ENCODE measurements at regions not wholly inside any gene's neighbourhood (a gene's known extent, or its start where the extent isn't known, plus 50 kb on each side); places are given as distances from the start of the nearest gene placed in this dataset.

GRCh38 chr3:34634939-34635338 is 836.5 kb downstream of the PDCD6IP start:
- H3K36me3 ChIP-seq (ENCODE audit: control insufficient read depth, insufficient read depth, low read length): no peaks in the 10 kb centered on the region
- no peak overlapping the region for H3K4me3 ChIP-seq (replicated peaks; ENCODE audit: low read depth, low read length)
- no peak for TF ChIP-seq CTCF (IDR thresholded peaks at IDR 0.05; ENCODE audit: insufficient read depth, low read length, poor library complexity, severe bottlenecking)
- H3K27me3 ChIP-seq (replicated peaks; ENCODE audit: control insufficient read depth, insufficient read depth, low read length): no peaks in the 10 kb centered on the region
- DNase-seq (ENCODE audit: extremely low read depth, insufficient read length): no peak

DNA sequence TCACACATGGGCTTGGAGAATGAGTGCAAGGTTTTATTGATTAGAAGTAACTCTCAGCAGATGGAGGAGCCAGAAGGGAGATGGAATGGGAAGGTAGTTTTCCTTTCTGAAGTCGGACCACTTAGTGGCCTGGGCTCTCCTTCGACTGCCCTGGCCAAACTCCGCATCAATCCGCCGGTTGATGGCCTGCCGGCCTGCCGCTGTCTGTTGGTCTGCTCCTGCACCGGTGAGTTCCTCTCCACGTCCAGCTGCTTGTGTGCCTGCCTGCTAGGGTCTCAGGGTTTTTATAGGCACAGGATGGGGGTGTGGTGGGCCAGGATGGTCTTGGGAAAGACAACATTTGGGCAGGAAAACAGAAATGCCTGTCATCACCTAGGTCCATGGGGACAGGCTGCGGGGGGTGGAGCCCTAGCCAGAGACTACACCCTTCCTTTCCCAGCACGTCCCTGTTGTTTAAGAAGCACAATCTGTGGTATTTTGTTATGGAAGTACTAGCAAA is 837.0 kb downstream of the PDCD6IP start:
- no peak for DNase-seq (ENCODE audit: extremely low read depth, insufficient read length)
- no peak overlapping the region for H3K4me3 ChIP-seq (replicated peaks; ENCODE audit: low read depth, low read length)
- H3K27me3 ChIP-seq (replicated peaks; ENCODE audit: control insufficient read depth, insufficient read depth, low read length): no peaks in the 10 kb centered on the region
- H3K36me3 ChIP-seq (ENCODE audit: control insufficient read depth, insufficient read depth, low read length): no peaks in the 10 kb centered on the region
- no peak for TF ChIP-seq CTCF (IDR thresholded peaks at IDR 0.05; ENCODE audit: insufficient read depth, low read length, poor library complexity, severe bottlenecking)

- TF ChIP-seq CTCF (IDR thresholded peaks at IDR 0.05; ENCODE audit: insufficient read depth, low read length, poor library complexity, severe bottlenecking): no peak
- H3K27me3 ChIP-seq (replicated peaks; ENCODE audit: control insufficient read depth, insufficient read depth, low read length): no peaks in the 10 kb centered on the region
- no peak overlapping the region for H3K4me3 ChIP-seq (replicated peaks; ENCODE audit: low read depth, low read length)
- H3K36me3 ChIP-seq (ENCODE audit: control insufficient read depth, insufficient read depth, low read length): no peaks in the 10 kb centered on the region
- no peak for DNase-seq (ENCODE audit: extremely low read depth, insufficient read length)
Measured at GRCh38 chr3:34646911-34647460, 848.6 kb downstream of the PDCD6IP start.

DNA sequence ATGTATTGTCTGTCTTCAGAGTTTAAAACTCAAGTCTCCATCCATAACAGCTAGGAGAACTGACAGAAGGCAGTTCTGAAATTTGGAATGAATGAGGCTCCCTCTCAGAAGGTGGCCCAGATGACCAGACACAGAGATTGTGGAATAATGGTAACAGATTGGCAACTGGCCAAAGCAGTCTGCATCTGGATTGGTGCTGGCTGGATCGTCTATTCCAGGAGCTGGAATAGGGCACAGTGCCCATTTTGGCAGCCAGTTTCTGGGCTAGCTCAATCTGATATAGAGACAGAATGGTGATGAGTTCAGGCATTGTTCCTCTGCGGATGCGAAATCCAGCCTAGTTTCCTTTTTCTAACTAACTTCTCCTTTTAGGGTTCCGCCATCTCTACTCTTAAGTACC is 851.7 kb downstream of the PDCD6IP start:
- DNase-seq (ENCODE audit: extremely low read depth, insufficient read length): no peak
- Histone ChIP-seq H3K27me3 (replicated peaks; ENCODE audit: control insufficient read depth, insufficient read depth, low read length) (no peaks in the 10 kb centered on the region), H3K4me3 (replicated peaks; ENCODE audit: low read depth, low read length) (no peak overlapping the region), H3K36me3 (ENCODE audit: control insufficient read depth, insufficient read depth, low read length) (no peaks in the 10 kb centered on the region)
- no peak for TF ChIP-seq CTCF (IDR thresholded peaks at IDR 0.05; ENCODE audit: insufficient read depth, low read length, poor library complexity, severe bottlenecking)

DNA sequence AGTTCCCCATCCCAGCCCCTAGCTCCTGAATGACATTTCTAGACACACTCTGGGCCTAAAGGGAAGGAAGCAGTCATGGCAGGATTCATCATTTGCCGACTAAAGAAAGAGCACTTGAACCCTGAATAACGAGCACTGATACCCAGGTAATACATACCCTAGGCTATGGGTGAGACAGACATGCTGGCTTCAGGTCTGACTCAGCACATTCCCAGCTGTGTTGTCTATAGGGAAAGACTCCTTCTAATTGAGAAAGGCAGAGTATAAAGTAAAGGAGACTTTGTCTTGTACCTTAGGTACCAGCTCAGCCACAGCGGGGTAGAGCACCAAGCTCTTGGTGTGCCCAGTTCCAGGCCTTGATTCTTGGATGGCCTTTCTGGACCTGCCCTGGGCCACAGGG is 870.5 kb downstream of the PDCD6IP start:
- Histone ChIP-seq H3K36me3 (ENCODE audit: control insufficient read depth, insufficient read depth, low read length) (no peaks in the 10 kb centered on the region), H3K4me3 (replicated peaks; ENCODE audit: low read depth, low read length) (no peak overlapping the region), H3K27me3 (replicated peaks; ENCODE audit: control insufficient read depth, insufficient read depth, low read length) (no peaks in the 10 kb centered on the region)
- no peak for DNase-seq (ENCODE audit: extremely low read depth, insufficient read length)
- TF ChIP-seq CTCF (IDR thresholded peaks at IDR 0.05; ENCODE audit: insufficient read depth, low read length, poor library complexity, severe bottlenecking): no peak

GRCh38 chr3:34669490-34669889 is 871.1 kb downstream of the PDCD6IP start:
- no peak for DNase-seq (ENCODE audit: extremely low read depth, insufficient read length)
- Histone ChIP-seq H3K36me3 (ENCODE audit: control insufficient read depth, insufficient read depth, low read length) (no peaks in the 10 kb centered on the region), H3K4me3 (replicated peaks; ENCODE audit: low read depth, low read length) (no peak overlapping the region), H3K27me3 (replicated peaks; ENCODE audit: control insufficient read depth, insufficient read depth, low read length) (no peaks in the 10 kb centered on the region)
- no peak for TF ChIP-seq CTCF (IDR thresholded peaks at IDR 0.05; ENCODE audit: insufficient read depth, low read length, poor library complexity, severe bottlenecking)

All from GM06990 (cell line).